NCI-H69 (cell line): ENCODE measurements at regions not wholly inside any gene's neighbourhood (a gene's known extent, or its start where the extent isn't known, plus 50 kb on each side); places are given as distances from the start of the nearest gene placed in this dataset.

Experiments
- DNase-seq: peaks from one replicate; lab custom pipeline; 2025; lab: John Stamatoyannopoulos, UW

DNA sequence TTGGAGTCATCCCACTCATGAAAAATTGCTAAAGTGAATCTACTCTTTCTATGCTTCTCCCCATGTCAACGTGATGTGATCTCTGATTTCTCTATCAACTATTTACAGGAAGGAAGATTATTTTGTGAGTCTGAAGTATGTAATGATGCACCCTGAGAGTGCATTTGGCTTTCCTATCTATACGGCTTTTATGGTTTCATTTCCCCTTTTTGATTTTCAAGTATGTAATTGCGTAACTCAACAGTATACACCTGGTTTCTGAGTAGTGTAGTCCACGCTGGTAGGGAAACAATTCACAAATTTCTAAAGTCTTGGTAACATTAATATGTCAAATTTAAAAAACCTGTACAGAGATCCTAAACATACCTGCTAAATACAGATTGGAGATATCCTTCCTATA lies 194.7 kb upstream of the SEMA3A start:
- DNase-seq, result no peak

DNA sequence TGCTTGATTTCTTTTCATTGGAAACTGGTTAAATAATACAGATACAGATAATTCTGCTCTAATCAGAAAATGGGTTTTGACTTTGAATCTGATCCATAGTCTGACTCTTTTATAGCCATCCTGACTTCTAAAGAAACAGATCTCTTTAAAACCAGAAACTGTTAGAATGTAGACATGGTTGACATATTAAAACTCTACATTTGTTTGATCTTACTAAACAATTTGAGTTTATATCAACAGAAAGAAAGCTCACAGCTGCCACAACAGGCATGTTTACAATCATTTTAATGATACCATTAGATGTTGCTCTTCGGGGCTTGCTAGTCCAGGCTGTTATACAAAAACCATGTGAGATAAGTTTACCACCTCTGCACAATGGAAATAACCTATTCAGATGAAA lies 193.0 kb upstream of the SEMA3A start:
- DNase-seq, result no peak

DNA sequence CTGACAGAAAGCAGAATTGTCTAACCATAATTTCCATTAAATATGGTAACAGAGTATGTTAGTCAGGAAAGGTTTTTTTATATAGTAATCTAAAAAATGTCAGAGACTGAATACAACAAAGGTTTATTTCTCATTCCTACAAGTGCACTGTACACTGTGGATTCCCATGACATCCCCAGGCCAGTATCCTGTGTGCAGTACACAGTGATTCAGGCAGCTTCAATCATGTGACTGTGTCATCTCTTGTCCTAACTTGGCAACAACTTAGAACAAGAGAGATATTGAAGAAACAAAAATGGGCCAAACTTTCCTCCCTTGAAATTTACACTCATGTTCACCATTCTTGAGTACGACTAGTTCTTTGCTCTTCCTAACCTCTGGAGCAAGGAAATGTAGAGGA lies 189.8 kb upstream of the SEMA3A start:
- DNase-seq, result peak; percentile 10

DNA sequence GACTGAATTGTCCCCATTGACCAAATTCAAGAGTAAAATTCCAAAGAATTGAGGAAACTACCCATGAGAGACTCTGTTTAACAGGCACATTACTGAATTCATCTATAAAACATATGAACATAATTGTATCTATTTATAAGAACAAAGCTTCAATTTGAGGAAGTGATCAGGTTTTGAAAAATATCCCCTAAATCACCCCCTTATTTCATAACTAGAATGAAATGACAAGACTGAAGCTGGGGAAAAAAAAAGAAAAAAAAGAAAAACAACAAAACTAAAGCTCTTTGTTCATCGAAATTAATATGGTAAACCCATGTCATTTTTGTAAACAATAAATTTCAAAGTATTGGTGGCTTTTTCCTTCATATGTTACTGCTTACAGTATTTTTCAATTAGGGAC lies 184.9 kb upstream of the SEMA3A start:
- no peak for DNase-seq

DNA sequence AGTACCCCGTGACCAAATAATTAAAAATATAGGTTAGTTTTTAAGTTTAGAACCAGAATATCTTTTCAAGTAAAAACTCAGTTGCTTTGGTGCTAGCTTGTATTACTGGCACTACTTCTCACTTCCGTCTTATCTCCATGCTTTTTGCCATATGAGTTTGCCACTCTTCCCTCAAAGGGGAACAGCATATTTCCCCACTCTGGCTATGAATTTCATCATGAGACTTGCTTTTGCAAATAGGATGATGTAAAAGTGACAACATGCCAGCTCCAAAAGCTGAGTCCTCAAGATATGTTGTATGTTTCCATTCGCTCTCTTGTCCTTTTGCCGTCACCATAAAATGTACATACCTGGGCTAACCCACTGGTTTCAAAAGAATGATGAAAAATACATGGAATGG lies 178.1 kb upstream of the SEMA3A start:
- DNase-seq, result no peak

DNA sequence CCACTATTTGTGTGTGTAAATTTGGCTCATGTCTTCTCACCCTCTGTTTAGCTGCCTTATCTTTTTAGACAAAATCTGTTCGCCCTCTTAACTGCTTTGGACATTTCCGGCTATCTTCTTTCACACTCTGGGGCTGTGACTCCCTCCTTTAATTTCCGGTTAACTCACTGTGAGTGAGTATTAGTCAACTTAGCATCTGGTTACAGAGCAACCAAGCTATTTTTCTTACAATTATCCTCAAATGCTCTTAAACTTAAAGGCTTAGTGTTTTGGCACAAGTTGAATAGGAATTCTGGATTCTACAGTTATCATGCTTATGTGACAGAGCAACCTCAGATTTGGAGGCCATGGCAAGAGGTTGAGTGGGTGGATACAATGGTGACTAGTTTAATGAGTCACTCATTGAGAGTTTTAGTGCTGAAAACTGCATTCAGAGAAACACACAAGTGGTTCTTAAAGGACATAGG lies 177.6 kb upstream of the SEMA3A start:
- peak; percentile 29 for DNase-seq

DNA sequence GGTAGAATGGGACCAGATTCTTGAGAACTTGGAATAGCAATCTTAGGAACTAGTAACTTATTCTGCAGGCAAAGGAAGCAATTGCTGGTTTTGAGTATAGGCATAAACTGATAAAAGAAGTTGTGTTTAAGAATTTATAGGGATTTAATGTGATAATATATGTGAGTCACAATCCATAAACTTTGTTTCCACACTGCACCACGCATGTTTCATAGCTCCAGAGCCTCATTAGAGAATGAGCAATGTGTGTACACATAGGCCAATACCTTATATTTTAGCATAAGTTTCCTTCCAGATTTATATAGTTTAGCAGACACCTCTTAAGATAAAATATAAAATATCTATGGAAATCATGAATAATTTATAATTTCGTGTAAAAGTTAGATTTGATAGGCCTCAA lies 175.5 kb upstream of the SEMA3A start:
- no peak for DNase-seq

DNA sequence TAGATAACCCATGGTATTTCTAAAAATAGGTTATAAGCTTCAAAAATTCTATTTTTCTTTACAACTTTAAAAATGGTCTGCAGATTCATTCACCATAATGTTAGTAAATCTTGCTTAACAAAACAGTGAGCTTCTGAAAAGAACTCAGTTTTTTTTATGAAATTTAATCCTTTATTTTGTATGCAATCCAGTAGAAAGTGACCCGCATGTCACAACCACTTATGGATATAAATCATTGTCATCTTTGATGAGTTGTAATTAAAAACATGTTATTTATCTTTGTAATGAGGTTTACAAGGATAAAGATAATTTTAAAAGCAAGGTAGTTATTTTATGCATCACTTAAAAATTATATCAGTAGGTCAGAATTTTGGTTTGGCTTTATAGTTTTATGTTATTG lies 173.5 kb upstream of the SEMA3A start:
- DNase-seq, result peak; percentile 89

DNA sequence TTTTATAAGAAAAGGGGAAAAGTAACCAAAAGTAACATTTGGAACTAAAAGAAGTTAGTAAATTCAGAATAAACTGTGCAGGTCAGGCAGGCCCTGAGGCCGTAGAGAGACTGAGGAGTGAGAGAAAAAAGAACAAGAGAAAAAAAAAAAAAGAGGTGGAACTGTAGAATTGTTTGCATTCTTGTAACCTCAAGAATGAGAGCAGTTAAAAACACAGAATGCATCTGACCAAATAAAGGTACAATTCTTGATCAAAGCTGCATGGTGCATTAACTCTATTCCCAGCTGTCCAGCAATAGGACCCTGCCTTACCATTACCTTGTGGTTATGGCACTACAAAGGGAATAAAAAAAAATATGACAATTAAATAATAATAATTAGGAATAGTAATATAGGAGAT lies 170.1 kb upstream of the SEMA3A start:
- DNase-seq, result peak; percentile 18

DNA sequence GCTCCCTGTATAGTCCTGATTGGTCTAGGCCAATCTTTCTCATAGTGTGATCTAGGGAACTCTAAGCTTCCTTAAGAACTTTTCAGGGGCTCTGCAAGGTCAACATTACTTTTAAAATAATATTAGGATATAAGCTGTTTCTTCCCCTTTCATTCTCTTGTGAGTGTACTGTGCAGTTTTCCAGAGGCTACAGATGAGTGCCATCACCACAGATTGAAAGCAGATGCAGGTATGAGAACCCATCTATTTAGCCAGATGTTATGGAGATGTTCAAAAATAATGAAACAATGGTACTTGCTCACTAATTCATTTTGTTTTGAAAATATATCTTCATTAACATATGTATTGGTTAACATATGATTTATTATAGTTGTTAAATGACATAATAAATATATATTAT lies 169.2 kb upstream of the SEMA3A start:
- DNase-seq, result peak; percentile 10

DNA sequence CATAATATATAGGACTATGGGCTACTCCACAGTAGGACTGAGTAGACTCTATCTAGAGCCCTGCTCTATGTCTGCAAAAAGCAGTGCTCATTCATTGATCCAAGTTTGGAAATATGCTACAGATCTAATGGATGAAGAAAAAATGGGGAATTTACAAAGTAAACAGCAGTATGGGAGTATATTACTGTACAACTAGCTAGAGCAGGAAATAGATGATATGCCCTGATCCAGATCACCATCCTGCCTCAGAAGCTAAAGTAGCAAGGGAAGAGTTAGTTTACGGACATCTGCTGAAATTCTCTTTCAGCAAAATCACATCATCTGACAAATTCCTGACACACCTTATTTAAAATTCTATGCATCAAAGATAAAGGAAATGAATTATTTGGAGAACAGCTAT lies 168.2 kb upstream of the SEMA3A start:
- peak; percentile 8 for DNase-seq

DNA sequence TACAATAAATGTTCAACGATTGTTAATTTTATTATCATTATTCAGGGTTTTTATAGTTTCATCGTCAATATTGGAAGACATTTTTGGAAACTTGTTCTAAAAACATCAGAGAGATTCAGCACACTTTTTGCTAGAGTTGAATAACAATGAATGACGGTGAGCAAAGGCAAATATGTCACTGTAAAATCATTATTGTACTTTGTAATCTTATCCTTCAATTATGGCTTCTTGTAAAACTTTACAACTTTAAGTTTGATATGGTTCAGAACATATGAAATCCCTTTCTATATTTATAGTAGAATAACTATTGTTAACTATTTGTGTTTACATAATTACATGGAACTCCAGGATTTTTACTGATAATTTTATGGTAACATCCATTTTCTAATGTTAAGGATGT lies 167.8 kb upstream of the SEMA3A start:
- DNase-seq, result no peak

DNA sequence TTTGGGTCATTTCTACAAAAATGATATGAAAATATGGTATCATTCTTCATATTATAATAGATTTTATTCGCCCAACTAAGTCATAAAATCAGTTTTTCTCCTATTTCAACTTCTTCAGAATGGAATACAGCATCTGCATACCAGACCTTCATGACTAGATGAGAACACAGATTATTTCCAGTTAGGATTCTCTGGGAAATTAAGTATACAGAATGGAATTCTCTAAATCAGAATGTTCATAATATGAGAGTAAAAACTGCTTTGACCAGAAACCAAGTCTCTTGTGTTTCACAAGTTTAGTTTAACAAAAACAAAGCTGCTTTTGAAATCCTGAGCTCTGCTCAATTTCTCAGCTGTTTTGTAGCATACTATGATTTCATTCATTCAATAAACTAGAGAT lies 160.3 kb upstream of the SEMA3A start:
- DNase-seq, result no peak

DNA sequence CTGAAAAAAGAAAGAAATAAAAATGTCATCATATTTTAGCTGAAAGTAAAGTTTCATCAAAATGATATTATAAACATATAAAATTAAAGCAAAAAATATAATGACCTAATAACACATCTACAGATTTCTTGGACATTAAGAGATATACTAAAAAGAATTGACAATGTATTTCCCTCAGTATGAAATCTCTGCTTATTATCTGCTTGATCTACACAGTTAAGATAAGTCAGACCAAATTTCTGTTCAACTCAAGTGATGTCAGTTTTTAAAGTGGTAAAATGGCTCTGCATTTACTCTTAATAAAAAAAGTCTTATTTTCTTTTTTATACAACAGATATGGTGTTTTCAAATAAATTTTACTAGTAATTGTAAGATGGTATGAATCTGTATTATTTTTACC lies 159.4 kb upstream of the SEMA3A start:
- DNase-seq, result no peak

DNA sequence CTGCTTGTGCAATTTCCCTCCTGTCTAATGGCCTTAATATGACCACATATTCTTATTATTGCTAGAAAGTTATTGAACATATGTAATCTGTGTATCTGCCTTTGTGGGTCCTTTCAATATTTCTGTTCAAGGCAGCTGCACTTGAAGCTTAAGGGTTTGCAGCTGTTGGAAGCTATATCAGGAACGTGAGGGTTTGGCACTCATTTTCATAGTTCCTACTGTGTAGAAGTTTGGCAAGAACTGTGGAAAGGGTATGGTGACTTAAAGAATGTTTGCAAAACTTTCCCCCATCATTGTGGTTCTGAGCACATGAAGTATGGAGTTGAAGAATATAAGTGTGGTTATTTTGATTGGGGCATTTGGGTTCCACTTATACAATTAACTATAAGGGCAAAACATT lies 144.7 kb upstream of the SEMA3A start:
- DNase-seq, result no peak

DNA sequence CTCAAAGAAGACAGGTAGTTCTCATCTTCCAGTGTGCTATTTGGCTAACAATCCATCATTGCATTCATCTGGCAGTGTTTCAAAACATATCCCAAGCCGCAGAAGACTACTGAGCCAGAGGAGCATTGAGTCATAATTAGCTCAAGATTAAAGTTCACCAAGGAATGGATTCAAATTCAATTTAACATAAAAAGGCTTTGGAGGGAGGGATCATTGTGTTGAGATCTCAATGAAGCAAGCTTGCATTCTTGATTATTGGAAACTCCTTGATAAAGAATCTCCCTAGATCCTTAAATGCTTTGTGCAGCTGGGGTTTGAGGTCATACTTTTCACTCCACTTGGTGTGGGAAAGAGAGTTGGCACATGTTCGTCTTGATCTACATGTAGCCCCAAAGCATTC lies 142.8 kb upstream of the SEMA3A start:
- DNase-seq, result peak; percentile 14

DNA sequence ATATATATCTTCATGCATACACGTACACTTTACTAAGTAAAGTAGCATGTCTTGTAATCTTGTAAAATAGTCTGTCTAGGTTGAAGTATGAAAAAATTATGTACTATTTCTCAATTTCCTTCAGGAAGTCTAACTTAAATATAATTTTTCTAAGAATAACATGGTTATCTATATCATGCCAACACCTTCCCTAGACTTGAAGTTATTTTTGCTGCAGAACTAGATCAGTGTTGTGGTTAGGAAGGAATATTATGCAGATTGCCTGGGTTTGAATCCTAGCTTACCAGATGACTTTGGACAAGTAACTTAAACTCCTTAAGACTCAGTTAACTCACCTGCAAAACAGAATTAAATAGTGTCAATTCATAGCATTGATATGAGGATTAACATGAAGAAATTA lies 142.2 kb upstream of the SEMA3A start:
- DNase-seq, result no peak

DNA sequence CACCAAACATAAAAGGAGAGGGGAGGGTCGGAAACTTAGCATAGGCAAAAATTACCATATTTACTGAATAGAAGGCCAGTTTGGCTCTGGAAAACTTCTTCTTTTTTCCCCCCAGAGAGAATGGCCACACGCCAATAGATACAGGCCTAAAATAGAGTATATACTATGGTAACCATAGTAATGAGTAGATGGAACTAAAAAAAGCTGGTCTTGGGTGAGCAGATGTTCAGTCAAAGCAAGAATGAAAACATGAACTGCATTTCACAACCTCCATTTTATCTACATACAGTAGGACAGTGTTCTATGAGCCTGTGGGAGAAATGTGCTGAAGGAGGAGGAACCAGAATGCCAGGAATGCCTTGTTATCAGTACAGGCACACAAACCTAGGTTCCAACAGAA lies 141.7 kb upstream of the SEMA3A start:
- DNase-seq, result peak; percentile 17

DNA sequence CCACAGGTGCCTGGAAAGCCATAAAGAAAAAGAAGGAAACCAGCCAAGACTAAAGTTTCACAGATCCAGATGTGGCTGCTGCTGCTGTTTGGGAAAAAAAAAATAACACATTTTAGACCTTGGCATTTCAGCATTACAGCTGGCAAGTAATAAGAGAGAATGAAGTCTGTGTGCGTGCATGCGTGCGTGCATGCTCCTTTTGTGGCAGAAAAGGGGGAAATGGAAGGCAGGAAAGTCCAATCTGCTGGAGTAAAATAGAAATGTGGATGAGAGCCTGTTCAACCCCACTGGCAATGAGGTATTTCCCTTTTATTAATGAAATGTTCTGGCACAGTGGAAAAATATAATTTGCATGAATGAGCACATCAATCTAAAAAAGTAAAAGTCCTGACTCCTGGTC lies 137.0 kb upstream of the SEMA3A start:
- DNase-seq, result no peak

DNA sequence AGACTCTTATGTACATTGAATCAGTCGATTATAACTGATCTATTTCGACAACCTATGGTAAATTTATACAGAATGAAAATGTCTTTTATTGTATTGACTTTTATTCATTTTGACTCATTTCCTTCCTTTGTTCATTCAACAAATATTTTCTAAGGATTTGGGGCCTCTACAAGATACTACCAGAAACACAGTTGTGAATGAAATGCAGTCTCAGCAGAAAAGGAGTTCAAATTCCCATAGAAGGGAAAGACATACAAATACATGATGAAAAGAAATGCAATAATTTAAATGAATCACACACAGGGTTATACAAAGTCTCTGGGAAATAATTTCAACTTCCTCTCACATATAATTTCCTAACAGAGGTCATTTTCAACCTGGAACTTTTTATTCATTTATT lies 134.0 kb upstream of the SEMA3A start:
- no peak for DNase-seq

DNA sequence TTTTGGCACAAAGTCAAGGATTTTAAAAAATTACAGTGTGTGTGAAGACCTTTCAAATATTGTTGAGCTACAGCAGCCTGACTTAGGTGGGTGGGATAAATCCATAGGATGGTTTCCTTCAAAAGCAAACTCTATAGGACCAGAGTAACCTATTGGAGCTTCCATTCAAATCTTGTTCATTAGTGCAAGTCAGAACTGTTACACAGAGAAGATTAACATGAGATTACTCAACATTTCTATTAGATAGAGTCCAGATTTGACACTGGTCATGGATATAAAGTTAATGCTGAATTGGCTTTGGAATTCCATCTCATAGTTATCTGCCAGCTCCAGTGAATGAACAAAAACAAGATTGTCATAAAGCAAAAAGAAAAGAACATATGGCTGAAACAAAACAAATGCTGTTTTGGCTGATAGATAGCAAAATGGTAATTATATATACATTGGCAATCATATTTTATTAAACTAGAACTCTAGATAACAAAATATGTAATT lies 129.6 kb upstream of the SEMA3A start:
- DNase-seq, result peak; percentile 6

DNA sequence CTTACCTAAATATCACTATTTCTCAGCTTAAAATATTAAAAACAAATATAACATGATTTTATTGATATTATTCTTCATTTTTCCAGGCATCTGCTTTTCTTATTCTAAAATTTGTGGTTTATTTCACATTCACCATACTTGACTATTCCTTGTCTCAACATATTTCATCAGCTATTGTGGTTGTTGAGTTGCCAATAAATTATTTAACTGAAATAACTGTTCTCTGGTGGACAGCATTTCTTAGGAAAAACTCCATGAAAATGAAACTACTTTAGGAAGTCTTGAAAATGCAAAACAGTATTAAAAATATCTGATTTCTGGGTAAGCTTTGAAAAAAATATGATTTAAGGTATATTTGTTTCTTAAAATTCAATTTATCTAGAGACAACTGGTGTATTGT lies 122.9 kb upstream of the SEMA3A start:
- DNase-seq, result no peak

DNA sequence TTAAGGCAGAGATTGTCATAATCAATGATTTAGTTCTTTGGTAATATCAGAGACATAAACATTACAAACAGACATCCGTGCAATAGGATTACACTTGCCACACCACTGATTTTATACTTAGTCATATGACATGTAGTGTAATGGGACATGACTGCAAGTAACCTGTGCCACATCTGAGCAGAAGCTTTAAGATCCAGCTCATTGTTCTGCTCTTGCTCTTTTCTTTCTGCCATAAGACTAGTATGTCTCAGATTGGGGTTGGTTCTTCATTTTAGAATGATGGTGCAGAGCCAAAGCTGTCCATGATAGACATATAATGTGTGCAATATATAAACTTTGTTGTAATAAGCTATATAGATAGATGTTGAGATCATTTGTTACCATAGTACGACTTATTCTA lies 119.7 kb upstream of the SEMA3A start:
- no peak for DNase-seq

DNA sequence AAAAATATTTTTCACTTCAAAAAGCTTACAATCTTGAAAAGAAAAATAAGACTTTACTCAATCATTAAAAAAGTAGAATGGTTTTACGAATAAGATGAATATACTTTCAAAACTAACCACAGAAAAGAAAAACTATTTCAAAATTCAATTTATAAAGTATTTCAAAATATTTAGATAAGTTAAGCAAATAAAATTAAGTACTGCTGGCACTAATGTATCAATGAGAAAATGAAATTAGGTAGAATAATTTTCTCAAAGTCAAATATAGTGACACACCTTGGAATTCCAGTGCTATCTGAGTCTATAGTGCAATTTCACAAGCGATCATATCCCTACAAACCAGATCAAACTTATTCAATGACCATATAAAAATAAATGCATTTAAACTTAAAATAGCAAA lies 109.8 kb upstream of the SEMA3A start:
- DNase-seq, result no peak

DNA sequence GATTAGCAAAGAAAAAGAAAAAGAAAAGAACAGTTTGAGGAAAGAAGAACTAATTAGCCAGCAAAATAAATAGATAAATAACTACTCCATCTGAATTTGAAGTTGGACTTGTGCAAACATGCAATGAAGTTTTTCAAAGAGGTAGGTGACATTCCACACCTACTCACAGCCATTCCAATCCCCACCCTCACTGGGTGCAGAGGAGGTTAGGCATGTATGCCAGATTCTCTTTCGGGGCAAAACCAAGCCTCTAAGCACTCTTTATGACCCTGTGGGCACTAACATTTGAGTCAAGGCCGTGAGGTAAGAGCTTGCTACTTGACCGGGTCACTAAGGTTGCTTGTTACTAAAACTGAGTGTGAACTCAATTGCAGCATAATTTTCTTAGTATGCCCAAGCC lies 108.4 kb upstream of the SEMA3A start:
- DNase-seq, result no peak
